HG03095 (cell line): ENCODE measurements at regions not wholly inside any gene's neighbourhood (a gene's known extent, or its start where the extent isn't known, plus 50 kb on each side); places are given as distances from the start of the nearest gene placed in this dataset.
"Not testable (repeated sequence)": the region's sequence is repeated elsewhere in the genome, so short reads cannot be mapped to it uniquely, and the experiment has no call there.

Experiments used
- ATAC-seq: cut with Tn5 transposase; IDR thresholded peaks from one replicate; pipeline ENCODE4 v1.9.1; 2021; ENCODE audit warnings: moderate library complexity; ENCODE audit not compliant: unreplicated experiment

- ATAC-seq = no peak
These were observed 108.1 kb upstream of the FRG1 start for GRCh38 chr4:189832528-189832927.

GRCh38 chr4:189834616-189835015 is 106.1 kb upstream of the FRG1 start:
- ATAC-seq = no peak

GRCh38 chr4:189835505-189835904 is 105.2 kb upstream of the FRG1 start:
- ATAC-seq = no peak

- ATAC-seq = no peak
These were observed 103.2 kb upstream of the FRG1 start for GRCh38 chr4:189837471-189837870.

- no peak for ATAC-seq
These were observed 101.7 kb upstream of the FRG1 start for GRCh38 chr4:189838821-189839497.

- no peak for ATAC-seq
These were observed 100.3 kb upstream of the FRG1 start for GRCh38 chr4:189840356-189840755.

GRCh38 chr4:189843413-189844009 is 97.2 kb upstream of the FRG1 start:
- no peak for ATAC-seq

- ATAC-seq = no peak
These were observed 95.4 kb upstream of the FRG1 start for GRCh38 chr4:189845145-189845846.

- ATAC-seq = not testable (repeated sequence)
These were observed 94.6 kb upstream of the FRG1 start for GRCh38 chr4:189846094-189846493.

GRCh38 chr4:189846608-189847007 is 94.1 kb upstream of the FRG1 start:
- not testable (repeated sequence) for ATAC-seq

GRCh38 chr4:189848672-189849071 is 92.0 kb upstream of the FRG1 start:
- ATAC-seq = not testable (repeated sequence)

GRCh38 chr4:189850239-189850856 is 90.3 kb upstream of the FRG1 start:
- ATAC-seq = no peak

- no peak for ATAC-seq
These were observed 82.2 kb upstream of the FRG1 start for GRCh38 chr4:189858435-189858834.

GRCh38 chr4:189861101-189861500 is 79.6 kb upstream of the FRG1 start:
- no peak for ATAC-seq

- no peak for ATAC-seq
These were observed 71.4 kb upstream of the FRG1 start for GRCh38 chr4:189869236-189869635.

- ATAC-seq = no peak
These were observed 70.0 kb upstream of the FRG1 start for GRCh38 chr4:189870511-189871234.

GRCh38 chr4:189874591-189874990 is 66.1 kb upstream of the FRG1 start:
- no peak for ATAC-seq

GRCh38 chr4:189881190-189881589 is 59.5 kb upstream of the FRG1 start:
- not testable (repeated sequence) for ATAC-seq

GRCh38 chr4:189888407-189888806 is 52.3 kb upstream of the FRG1 start:
- not testable (repeated sequence) for ATAC-seq
